Activated CD4-positive, alpha-beta T cell treated with anti-CD3 and anti-CD28 coated beads for 24 hours (primary cell): ENCODE measurements at regions not wholly inside any gene's neighbourhood (a gene's known extent, or its start where the extent isn't known, plus 50 kb on each side); places are given as distances from the start of the nearest gene placed in this dataset.

Source experiments
- DNase-seq, 2 donors: peaks; one replicate each; pipeline ENCODE4 v3.0.0-alpha.2; 2020; ENCODE audit warnings: low read depth in 2 of 2

DNA sequence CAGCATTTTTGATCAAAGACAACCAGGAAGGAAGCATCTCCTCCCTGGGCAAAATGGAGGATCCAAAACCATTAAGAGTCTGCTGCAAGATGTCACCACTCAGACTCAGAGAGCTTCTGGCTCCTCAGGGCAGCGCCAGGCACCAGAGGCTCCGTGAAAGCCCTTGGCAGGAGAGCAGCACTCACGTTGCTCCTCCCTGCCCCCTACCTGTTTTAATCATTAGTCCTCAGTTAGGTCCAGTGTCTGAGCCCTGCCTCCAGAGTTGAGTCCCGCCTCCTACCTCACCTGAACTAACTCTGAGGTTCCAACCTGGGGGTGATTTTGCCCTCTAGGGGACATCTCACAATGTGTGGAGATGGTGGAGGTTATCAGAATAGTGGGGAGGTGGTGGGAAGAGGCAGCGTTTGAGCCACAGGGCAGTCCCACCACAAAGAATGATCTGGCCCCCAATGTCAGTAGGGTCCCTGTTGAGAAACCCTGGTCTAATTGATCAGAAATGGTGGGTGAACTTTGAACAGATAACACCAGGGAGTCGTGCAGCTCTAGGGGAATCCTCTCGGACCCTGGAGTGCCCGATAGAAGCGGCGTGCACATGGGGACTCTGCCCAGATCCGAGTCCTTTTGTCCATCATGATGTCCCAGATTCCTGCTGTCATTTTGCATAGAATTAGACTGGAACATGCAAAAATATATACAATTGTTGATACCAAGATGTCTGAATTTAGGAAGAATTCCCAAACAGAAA lies 156.7 kb upstream of the DIO3 start:
- DNase-seq: no peak

DNA sequence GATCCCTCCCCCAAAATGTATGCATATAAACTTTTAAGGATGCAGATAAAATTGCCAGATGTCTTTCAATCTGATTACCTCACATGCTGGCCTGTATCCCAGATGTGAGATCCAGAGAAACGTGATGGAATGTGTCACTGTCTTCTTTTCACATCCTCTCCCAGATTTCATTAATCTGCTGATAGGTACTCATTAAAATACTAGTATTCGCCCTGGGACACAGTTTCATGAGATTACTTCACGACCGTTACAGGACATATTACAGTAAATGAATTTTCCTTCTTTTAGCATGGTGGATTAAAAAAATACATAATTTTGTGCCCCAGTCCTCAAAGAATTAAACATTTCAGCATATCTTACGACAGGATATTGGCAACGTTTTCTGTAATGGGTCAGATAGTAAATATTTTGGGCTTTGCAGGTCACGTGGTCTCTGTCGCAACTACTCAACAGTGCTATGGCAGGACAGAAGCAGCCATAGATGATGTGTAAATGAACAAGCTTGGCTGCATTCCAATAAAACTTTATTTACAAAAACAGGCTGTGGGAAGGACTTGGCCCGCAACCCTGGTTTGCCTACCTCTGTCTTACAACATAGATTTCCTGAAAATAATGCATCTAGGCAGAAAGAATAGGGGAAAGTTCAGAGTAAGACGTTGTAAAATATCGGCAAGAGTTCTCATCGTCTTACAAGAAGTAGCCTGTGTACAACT lies 156.0 kb upstream of the DIO3 start:
- DNase-seq: no peak

DNA sequence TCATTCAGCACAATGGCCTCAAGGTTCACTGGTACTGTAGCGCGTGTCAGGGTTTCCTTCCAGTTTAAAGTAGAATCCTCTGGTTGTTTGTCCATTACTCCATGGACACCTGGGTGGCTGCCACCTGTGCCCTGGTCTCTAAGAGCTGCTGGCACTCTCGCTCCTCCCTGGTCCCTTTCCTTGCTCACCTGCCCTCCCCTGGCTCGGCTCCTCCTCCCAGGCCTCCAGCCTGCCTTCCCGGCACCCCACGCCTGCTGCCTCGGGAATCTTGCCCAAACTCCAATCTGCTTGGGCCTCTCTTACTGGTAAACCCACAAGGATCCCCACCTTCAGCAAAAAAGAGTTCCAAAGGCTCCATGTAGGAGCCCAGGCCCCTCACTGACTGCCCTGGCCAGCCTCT lies 154.4 kb upstream of the DIO3 start:
- no peak for DNase-seq

GRCh38 chr14:101407328-101407727 lies 154.0 kb upstream of the DIO3 start:
- DNase-seq: no peak

- DNase-seq: no peak
These were observed 153.0 kb upstream of the DIO3 start for GRCh38 chr14:101408077-101408831.

GRCh38 chr14:101409006-101409543 lies 152.2 kb upstream of the DIO3 start:
- DNase-seq: no peak

DNA sequence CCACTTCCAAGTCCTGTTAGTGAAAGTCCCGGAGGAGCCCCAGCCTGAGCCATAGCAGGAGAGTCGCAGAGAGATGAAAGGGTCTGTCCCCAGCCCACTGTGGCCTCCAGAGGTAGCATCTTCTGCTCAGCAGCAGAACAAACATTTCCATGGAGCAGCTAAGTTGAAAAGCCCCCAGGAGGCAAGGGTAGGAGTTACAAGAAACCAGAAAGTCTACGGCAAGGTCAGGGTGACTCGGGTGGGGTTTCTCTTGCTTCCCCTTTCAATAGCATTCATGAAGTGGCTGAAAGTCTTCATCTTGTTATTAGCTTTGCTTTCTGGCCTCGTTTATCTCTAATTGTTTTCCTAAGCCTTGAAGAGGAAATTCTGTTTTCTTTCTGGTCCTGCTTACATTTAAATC lies 151.2 kb upstream of the DIO3 start:
- no peak for DNase-seq

DNA sequence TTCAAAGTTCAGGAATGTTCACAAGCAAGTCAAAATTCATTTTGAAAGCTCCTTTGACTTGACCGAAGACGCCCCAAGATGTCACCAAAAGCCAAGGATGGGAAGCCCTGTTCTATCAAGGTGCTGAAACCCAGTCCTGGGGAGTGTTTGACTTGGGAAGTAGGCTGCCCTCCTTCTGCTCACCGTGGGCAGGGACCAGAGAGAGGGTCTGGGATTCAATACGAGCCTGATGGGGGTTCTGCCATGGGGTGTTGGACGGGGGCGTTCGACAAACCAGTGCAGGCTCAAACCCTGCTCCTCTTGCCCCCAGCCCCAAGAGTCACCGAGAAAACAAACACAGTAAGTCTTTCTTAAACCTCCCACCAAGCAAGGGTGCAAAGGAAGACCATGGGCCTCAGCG lies 150.1 kb upstream of the DIO3 start:
- no peak for DNase-seq

- DNase-seq: no peak
These were observed 149.5 kb upstream of the DIO3 start for GRCh38 chr14:101411779-101412178.

GRCh38 chr14:101412739-101413138 lies 148.6 kb upstream of the DIO3 start:
- DNase-seq: no peak

DNA sequence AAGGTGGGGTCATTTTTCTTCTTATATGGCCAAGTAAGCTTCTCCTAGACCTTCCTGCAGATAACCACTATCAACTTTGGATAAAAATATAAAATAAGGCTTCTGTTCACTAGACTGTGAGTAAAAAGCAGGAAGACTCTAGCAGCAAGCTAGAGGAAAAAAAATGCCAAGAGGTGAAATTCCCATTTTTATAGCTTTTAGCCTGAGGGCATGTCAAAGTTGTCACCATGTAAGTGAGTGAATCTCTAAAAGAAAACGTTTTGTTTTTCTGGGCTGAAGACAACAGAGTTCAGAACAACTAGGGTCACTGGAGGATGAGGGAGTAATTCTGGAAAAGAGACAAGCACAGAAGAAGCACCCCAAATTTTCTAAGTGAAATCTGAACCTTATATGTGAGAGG lies 143.9 kb upstream of the DIO3 start:
- DNase-seq: no peak

- no peak for DNase-seq
These were observed 142.7 kb upstream of the DIO3 start for GRCh38 chr14:101418601-101419000.

- no peak for DNase-seq
These were observed 134.8 kb upstream of the DIO3 start for GRCh38 chr14:101426466-101426865.

- no peak for DNase-seq
These were observed 132.9 kb upstream of the DIO3 start for GRCh38 chr14:101428409-101428808.

GRCh38 chr14:101435546-101435945 lies 125.7 kb upstream of the DIO3 start:
- no peak for DNase-seq

GRCh38 chr14:101439023-101439422 lies 122.3 kb upstream of the DIO3 start:
- DNase-seq: no peak

DNA sequence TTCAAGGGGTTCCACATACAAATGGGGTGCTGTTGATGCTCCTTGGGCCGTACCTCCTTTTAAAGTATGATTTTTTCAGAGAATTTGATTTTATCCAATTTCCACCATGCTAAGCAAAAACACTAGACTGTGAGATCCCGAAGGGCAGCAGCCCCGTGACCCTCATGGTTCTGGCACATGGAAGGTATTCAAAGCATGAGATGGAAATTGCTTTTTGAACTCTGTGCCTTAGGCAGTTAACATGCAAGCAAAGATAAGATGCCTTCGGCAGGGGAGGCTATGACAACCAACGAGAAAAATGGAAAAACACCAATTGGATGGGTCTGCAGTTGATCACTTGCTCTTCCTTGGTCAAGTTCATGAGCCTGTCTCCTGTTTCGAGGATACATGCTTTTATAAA lies 120.8 kb upstream of the DIO3 start:
- DNase-seq: no peak

DNA sequence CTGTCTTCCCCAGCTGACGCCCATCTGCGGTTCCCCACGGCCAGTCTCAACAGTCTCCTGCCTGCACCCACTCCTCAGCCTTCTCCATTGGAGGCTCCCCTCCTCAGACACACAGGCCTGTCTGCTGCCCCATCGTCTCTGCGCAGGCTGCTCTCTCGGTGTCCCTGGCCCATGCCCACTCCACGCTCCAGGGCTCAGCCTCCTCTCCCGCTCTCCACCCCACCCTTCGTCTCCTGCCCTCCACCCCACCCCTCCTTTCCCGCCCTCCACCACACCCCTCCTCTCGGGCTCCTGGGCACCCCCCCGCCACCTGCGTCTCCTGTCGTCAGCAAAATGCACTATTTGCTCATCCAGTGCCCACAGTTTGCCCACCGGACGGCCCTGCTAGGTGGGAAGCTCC lies 119.6 kb upstream of the DIO3 start:
- DNase-seq: no peak

DNA sequence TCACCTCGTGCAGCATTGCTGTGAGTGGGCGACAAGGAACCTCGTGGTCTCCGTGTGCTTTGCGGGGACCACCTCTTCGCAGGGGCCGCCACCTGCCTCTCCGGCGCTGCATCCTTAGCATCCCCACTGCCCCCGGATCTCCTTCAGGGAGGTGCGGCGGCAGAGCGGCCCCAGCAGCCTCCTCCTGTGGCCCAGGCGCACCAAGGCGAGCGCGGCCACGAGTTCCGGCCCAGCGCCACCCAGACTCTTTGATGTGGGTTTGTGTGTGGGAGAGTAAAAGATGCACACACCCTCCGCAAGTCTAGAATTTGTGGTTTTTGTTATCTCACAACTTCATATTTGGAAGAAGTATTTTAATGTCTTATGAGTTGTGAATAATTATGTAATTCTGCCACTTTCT lies 118.8 kb upstream of the DIO3 start:
- DNase-seq: peak; percentile 41 to 43

GRCh38 chr14:101444116-101444515 lies 117.2 kb upstream of the DIO3 start:
- DNase-seq: no peak

DNA sequence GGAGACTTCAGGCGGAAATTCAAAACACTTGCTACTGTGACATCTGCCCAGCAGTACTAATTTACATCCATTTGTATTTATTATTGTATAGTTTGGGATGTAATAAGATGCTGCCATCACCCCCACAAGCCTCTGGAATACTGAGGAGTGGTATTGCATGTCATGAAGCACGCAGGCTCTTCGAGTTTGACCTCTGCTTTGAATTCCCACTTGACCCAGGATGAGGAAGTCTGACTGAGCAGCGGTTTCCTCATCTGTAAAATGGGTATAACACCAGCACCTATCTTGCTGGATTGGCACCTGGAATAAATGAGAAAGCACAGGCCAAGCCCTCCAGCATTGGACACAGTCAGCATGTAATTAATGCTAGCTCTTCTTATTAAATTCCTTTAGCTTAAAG lies 116.0 kb upstream of the DIO3 start:
- no peak for DNase-seq

DNA sequence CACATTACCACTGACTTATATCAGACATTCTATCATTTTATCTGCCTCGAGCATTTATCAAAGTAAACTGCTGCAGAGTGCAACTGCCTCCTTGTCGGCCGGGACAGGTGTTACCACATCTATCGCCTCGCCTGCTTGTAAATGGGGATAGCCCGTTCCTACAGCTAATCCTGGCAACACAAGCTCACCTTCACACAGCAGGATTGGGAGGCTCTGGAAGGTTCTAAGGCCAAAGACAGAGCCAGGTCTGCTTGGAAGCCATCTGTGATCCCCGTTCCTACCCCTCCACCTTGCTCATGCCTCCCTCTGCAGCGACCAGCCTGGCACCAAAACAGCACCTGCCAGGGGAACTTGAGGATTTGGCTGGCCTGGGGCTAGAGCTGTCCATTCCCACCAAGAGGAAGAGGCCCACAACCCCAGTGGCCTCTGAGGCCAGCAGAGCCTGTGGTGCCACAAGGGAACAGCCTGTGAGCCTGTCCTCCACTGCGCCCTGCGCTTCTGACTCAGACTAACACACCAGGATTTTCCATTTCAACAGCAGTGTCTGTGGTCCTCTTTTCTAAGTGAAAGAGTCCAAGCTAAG lies 114.8 kb upstream of the DIO3 start:
- no peak for DNase-seq
